ENCODE measurements at regions not wholly inside any gene's neighbourhood (a gene's known extent, or its start where the extent isn't known, plus 50 kb on each side); places are given as distances from the start of the nearest gene placed in this dataset.
A peak's percentile ranks its signal among the peaks of the same experiment; 100 is the strongest.

DNA sequence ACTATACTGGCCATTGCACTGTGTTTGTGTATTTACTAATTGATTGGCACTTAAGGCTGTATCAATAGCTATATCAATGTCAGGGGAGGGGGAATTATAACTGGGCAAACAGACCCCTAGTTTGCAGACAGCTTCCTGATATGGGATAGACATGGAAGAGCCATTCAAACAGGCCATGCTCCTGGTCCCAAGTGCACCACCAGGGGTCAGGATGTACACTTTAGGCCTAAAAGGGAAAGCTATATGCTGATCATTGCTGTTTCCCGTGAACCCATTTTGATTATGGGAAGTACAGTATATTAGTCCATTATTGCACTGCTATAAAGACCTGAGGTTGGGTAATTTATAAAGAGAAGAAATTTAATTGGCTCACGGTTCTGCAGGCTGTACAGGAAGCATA, 124.9 kb upstream of the BACE2 start:
- Histone ChIP-seq H3F3A (ENCODE audit: low read depth) (no peaks in the 10 kb centered on the region), H3K79me2 (ENCODE audit: insufficient read depth, low read length) (no peaks in the 10 kb centered on the region), H3K4me2 (ENCODE audit: low read depth, low read length, poor library complexity, severe bottlenecking) (no peak overlapping the region), H3K9ac (ENCODE audit: low read depth, low read length, poor library complexity, severe bottlenecking) (no peak overlapping the region), H4K20me1 (ENCODE audit: insufficient read depth, low read length, poor library complexity, severe bottlenecking) (no peaks in the 10 kb centered on the region), H3K4me1 (ENCODE audit: insufficient read depth, low read length, poor library complexity, severe bottlenecking) (no peaks in the 10 kb centered on the region), H3K4me3 (ENCODE audit: low read length, poor library complexity, severe bottlenecking) (no peak overlapping the region), H3K27me3 (ENCODE audit: insufficient read depth, low read length, poor library complexity, severe bottlenecking) (no peaks in the 10 kb centered on the region), H3K9me2 (replicated peaks; ENCODE audit: low read depth, low read length) (no peaks in the 10 kb centered on the region), H3K9me3 (ENCODE audit: insufficient read depth, low read depth, low read length) (no peaks in the 10 kb centered on the region), H2AFZ (ENCODE audit: low read length) (no peak overlapping the region), H3K36me3 (ENCODE audit: insufficient read depth, low read length) (no peaks in the 10 kb centered on the region)
- TF ChIP-seq EZH2phosphoT487 (IDR thresholded peaks at IDR 0.05; ENCODE audit: borderline replicate concordance) = no peak
- TF ChIP-seq, protein P1, sequence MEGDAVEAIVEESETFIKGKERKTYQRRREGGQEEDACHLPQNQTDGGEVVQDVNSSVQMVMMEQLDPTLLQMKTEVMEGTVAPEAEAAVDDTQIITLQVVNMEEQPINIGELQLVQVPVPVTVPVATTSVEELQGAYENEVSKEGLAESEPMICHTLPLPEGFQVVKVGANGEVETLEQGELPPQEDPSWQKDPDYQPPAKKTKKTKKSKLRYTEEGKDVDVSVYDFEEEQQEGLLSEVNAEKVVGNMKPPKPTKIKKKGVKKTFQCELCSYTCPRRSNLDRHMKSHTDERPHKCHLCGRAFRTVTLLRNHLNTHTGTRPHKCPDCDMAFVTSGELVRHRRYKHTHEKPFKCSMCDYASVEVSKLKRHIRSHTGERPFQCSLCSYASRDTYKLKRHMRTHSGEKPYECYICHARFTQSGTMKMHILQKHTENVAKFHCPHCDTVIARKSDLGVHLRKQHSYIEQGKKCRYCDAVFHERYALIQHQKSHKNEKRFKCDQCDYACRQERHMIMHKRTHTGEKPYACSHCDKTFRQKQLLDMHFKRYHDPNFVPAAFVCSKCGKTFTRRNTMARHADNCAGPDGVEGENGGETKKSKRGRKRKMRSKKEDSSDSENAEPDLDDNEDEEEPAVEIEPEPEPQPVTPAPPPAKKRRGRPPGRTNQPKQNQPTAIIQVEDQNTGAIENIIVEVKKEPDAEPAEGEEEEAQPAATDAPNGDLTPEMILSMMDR (conservative IDR thresholded peaks at IDR 0.05; ENCODE audit: low read length) = no peak

- Histone ChIP-seq H2AFZ (ENCODE audit: low read length) (no peak overlapping the region), H3K79me2 (ENCODE audit: insufficient read depth, low read length) (no peaks in the 10 kb centered on the region), H3K9me2 (replicated peaks; ENCODE audit: low read depth, low read length) (no peaks in the 10 kb centered on the region), H3K4me1 (ENCODE audit: insufficient read depth, low read length, poor library complexity, severe bottlenecking) (no peaks in the 10 kb centered on the region), H3K9ac (ENCODE audit: low read depth, low read length, poor library complexity, severe bottlenecking) (no peak overlapping the region), H4K20me1 (ENCODE audit: insufficient read depth, low read length, poor library complexity, severe bottlenecking) (no peaks in the 10 kb centered on the region), H3K4me2 (ENCODE audit: low read depth, low read length, poor library complexity, severe bottlenecking) (no peak overlapping the region), H3K27me3 (ENCODE audit: insufficient read depth, low read length, poor library complexity, severe bottlenecking) (no peaks in the 10 kb centered on the region), H3K4me3 (ENCODE audit: low read length, poor library complexity, severe bottlenecking) (no peak overlapping the region), H3K9me3 (ENCODE audit: insufficient read depth, low read depth, low read length) (no peaks in the 10 kb centered on the region), H3F3A (ENCODE audit: low read depth) (no peaks in the 10 kb centered on the region), H3K36me3 (ENCODE audit: insufficient read depth, low read length) (no peaks in the 10 kb centered on the region)
- TF ChIP-seq EZH2phosphoT487 (IDR thresholded peaks at IDR 0.05; ENCODE audit: borderline replicate concordance) = no peak
- TF ChIP-seq, protein P1 (conservative IDR thresholded peaks at IDR 0.05; ENCODE audit: low read length) = peak; percentile 43; the same call in 1 of the 2 replicates
Observed at GRCh38 chr21:41045534-41046268, 122.3 kb upstream of the BACE2 start.

GRCh38 chr21:41048145-41048544, 119.8 kb upstream of the BACE2 start:
- Histone ChIP-seq H2AFZ (ENCODE audit: low read length) (no peak overlapping the region), H3K79me2 (ENCODE audit: insufficient read depth, low read length) (no peaks in the 10 kb centered on the region), H3K27me3 (ENCODE audit: insufficient read depth, low read length, poor library complexity, severe bottlenecking) (no peaks in the 10 kb centered on the region), H3K9me2 (replicated peaks; ENCODE audit: low read depth, low read length) (no peaks in the 10 kb centered on the region), H3K9ac (ENCODE audit: low read depth, low read length, poor library complexity, severe bottlenecking) (no peak overlapping the region), H3K4me2 (ENCODE audit: low read depth, low read length, poor library complexity, severe bottlenecking) (no peak overlapping the region), H4K20me1 (ENCODE audit: insufficient read depth, low read length, poor library complexity, severe bottlenecking) (no peaks in the 10 kb centered on the region), H3K9me3 (ENCODE audit: insufficient read depth, low read depth, low read length) (no peaks in the 10 kb centered on the region), H3K36me3 (ENCODE audit: insufficient read depth, low read length) (no peaks in the 10 kb centered on the region), H3F3A (ENCODE audit: low read depth) (no peaks in the 10 kb centered on the region), H3K4me1 (ENCODE audit: insufficient read depth, low read length, poor library complexity, severe bottlenecking) (no peaks in the 10 kb centered on the region), H3K4me3 (ENCODE audit: low read length, poor library complexity, severe bottlenecking) (no peak overlapping the region)
- TF ChIP-seq, protein P1 (conservative IDR thresholded peaks at IDR 0.05; ENCODE audit: low read length) = no peak
- TF ChIP-seq EZH2phosphoT487 (IDR thresholded peaks at IDR 0.05; ENCODE audit: borderline replicate concordance) = no peak
